Glutamatergic neuron (in vitro differentiated cells): ENCODE measurements at regions not wholly inside any gene's neighbourhood (a gene's known extent, or its start where the extent isn't known, plus 50 kb on each side); places are given as distances from the start of the nearest gene placed in this dataset.
A peak's percentile ranks its signal among the peaks of the same experiment; 100 is the strongest.
"Not testable (repeated sequence)": the region's sequence is repeated elsewhere in the genome, so short reads cannot be mapped to it uniquely, and the experiment has no call there.

ENCODE experiments used
- DNase-seq: peaks from one replicate; pipeline ENCODE4 v3.0.0; 2022
- H3K27ac Mint-ChIP-seq: one replicate; pipeline ENCODE4 v1.8.0; 2020; ENCODE audit warnings: mild to moderate bottlenecking, mixed read lengths, inconsistent platforms; ENCODE audit not compliant: unreplicated experiment
- H3K27me3 Mint-ChIP-seq: one replicate; pipeline ENCODE4 v1.8.0; 2020; ENCODE audit warnings: mild to moderate bottlenecking, moderate library complexity, mixed read lengths, inconsistent platforms; ENCODE audit not compliant: unreplicated experiment
- H3K36me3 Mint-ChIP-seq: one replicate; pipeline ENCODE4 v1.8.0; 2020; ENCODE audit warnings: mild to moderate bottlenecking, mixed read lengths, inconsistent platforms; ENCODE audit not compliant: unreplicated experiment
- H3K4me1 Mint-ChIP-seq: one replicate; pipeline ENCODE4 v1.8.0; 2020; ENCODE audit warnings: mild to moderate bottlenecking, low read depth, mixed read lengths, inconsistent platforms; ENCODE audit not compliant: unreplicated experiment
- H3K4me3 Mint-ChIP-seq: one replicate; pipeline ENCODE4 v1.8.0; 2020; ENCODE audit warnings: mild to moderate bottlenecking, mixed read lengths, inconsistent platforms; ENCODE audit not compliant: unreplicated experiment
- H3K9me3 Mint-ChIP-seq: one replicate; pipeline ENCODE4 v1.8.0; 2020; ENCODE audit warnings: mild to moderate bottlenecking, moderate library complexity, mixed read lengths, inconsistent platforms; ENCODE audit not compliant: unreplicated experiment
- CTCF ChIP-seq: fragments of 200-600 bp; sonication (generic); IDR thresholded peaks from one replicate; pipeline ENCODE4 v1.5.0; 2021; ENCODE audit not compliant: partially characterized antibody, unreplicated experiment

- no peak for TF ChIP-seq CTCF
- no peak for DNase-seq
Measured at GRCh38 chr6:68197356-68197755, 437.7 kb upstream of the ADGRB3 start.

GRCh38 chr6:68196645-68197044 is 438.4 kb upstream of the ADGRB3 start:
- DNase-seq: no peak
- TF ChIP-seq CTCF: peak; percentile 25
- H3K9me3 Mint-ChIP-seq: peaks cover 2% of the 10 kb centered on the region
- no peaks in the 10 kb centered on the region for H3K36me3 Mint-ChIP-seq
- H3K4me1 Mint-ChIP-seq: no peaks in the 10 kb centered on the region
- no peak overlapping the region for H3K4me3 Mint-ChIP-seq
- H3K27me3 Mint-ChIP-seq: no peaks in the 10 kb centered on the region
- no peak overlapping the region for H3K27ac Mint-ChIP-seq

More at GRCh38 chr6:68197356-68197755, 437.7 kb upstream of the ADGRB3 start:
- Mint-ChIP-seq H3K4me1 (no peaks in the 10 kb centered on the region), H3K9me3 (peaks cover 2% of the 10 kb centered on the region), H3K27me3 (no peaks in the 10 kb centered on the region), H3K27ac (no peak overlapping the region), H3K4me3 (no peak overlapping the region), H3K36me3 (no peaks in the 10 kb centered on the region)

GRCh38 chr6:68195753-68196152 is 439.3 kb upstream of the ADGRB3 start:
- H3K27ac Mint-ChIP-seq, H3K4me1 Mint-ChIP-seq, H3K36me3 Mint-ChIP-seq, DNase-seq, H3K27me3 Mint-ChIP-seq, H3K9me3 Mint-ChIP-seq, H3K4me3 Mint-ChIP-seq: not testable (repeated sequence)

- Mint-ChIP-seq H3K4me3 (no peak overlapping the region), H3K36me3 (no peaks in the 10 kb centered on the region), H3K27ac (no peak overlapping the region), H3K27me3 (no peaks in the 10 kb centered on the region), H3K9me3 (no peaks in the 10 kb centered on the region), H3K4me1 (no peaks in the 10 kb centered on the region)
- no peak for DNase-seq
- TF ChIP-seq CTCF: no peak
Measured at GRCh38 chr6:68194846-68195478, 440.1 kb upstream of the ADGRB3 start.

- DNase-seq: no peak
- H3K27ac Mint-ChIP-seq: no peak overlapping the region
Measured at GRCh38 chr6:68192988-68193387, 442.1 kb upstream of the ADGRB3 start.

More at GRCh38 chr6:68192988-68193387, 442.1 kb upstream of the ADGRB3 start:
- Mint-ChIP-seq H3K36me3 (no peaks in the 10 kb centered on the region), H3K9me3 (no peaks in the 10 kb centered on the region), H3K4me1 (no peaks in the 10 kb centered on the region), H3K27me3 (no peaks in the 10 kb centered on the region), H3K4me3 (no peak overlapping the region)
- TF ChIP-seq CTCF: no peak
